Ovary (tissue), 7 donors: ENCODE measurements at regions not wholly inside any gene's neighbourhood (a gene's known extent, or its start where the extent isn't known, plus 50 kb on each side); places are given as distances from the start of the nearest gene placed in this dataset.

Source experiments
- DNase-seq, 5 donors: peaks; one replicate each; pipeline ENCODE4 v3.0.0-alpha.2; 2019 to 2020
- H3K27ac ChIP-seq, 2 donors: fragments of 200-600 bp; one replicate each; pipeline versions ENCODE4 v1.5.1 to v1.8.0; 2019 to 2022
- H3K27me3 ChIP-seq: fragments of 200-600 bp; one replicate; pipeline ENCODE4 v1.8.0; 2022
- H3K36me3 ChIP-seq: fragments of 200-600 bp; sonication (generic); one replicate; pipeline ENCODE4 v1.5.1; 2019
- H3K4me1 ChIP-seq: one replicate; pipeline ENCODE4 v1.8.1; 2013; ENCODE audit warnings: mild to moderate bottlenecking, moderate library complexity; ENCODE audit not compliant: insufficient read depth
- H3K4me3 ChIP-seq: fragments of 200-600 bp; sonication (generic); one replicate; pipeline ENCODE4 v1.5.1; 2017
- H3K9me3 ChIP-seq, 2 donors: fragments of 200-600 bp in 1 of 2; sonication (generic) in 1 of 2; one replicate each; pipeline versions ENCODE4 v1.5.1 to v1.8.1; 2013 to 2019; ENCODE audit warnings: mild to moderate bottlenecking in 1 of 2, moderate library complexity in 1 of 2
- CTCF ChIP-seq, 3 donors: fragments of 450-650 bp in 2 of 3; fragments of 200-600 bp in 1 of 3; IDR thresholded peaks; one replicate each; pipeline versions ENCODE4 v1.5.1 to v1.8.0; 2016 to 2022; ENCODE audit warnings: antibody characterized with exemption in 3 of 3, mild to moderate bottlenecking in 1 of 3
- EP300 ChIP-seq: sonication (generic); formaldehyde crosslinking; IDR thresholded peaks from one replicate; pipeline ENCODE4 v1.6.1; 2017; ENCODE audit warnings: antibody characterized with exemption
- POLR2A ChIP-seq: fragments of 450-650 bp; IDR thresholded peaks from one replicate; pipeline ENCODE4 v1.6.1; 2017; ENCODE audit warnings: antibody characterized with exemption, mild to moderate bottlenecking, moderate library complexity
- WGBS, 3 donors: extraction: QIAGEN DNeasy Blood & Tissue Kit in 1 of 3; methylation state at CpG; one replicate each; pipeline versions ENCODE4 v1.1.5 to v1.1.7; 2013 to 2017; 5-methylcytosine and 5-hydroxymethylcytosine counted together
- intact Hi-C, 4 donors: fragments of 100-400 bp; cut with DNase I; formaldehyde crosslinking; loops; one replicate each; pipeline versions ENCODE4 v1.11.0 to v1.15.1; 2022 to 2023
- donor health status: DM: no; HTN: no; CAD: no; lungs with moderate emphysema.
- donor health status: DM: no; HTN: no; CAD: no.
- donor health status: Bipolar disorder and iron deficiency.
- donor health status: DM: no; HTN: no; CAD: no.
- donor health status: DM: yes; HTN: yes; CAD: no.

GRCh38 chr7:46568420-46569132, 647.5 kb upstream of the IGFBP3 start:
- intact Hi-C loops: no loop called here
- DNase-seq: no peak
- 73 to 77% (median 76%) methylated on average over 11 of the region's 11 CpGs for WGBS, 3 donors

GRCh38 chr7:46567858-46568257, 646.8 kb upstream of the IGFBP3 start:
- Histone ChIP-seq H3K36me3 (no peaks in the 10 kb centered on the region), H3K27ac (no peak overlapping the region), H3K4me1 (no peaks in the 10 kb centered on the region), H3K4me3 (no peak overlapping the region), H3K27me3 (no peaks in the 10 kb centered on the region), H3K9me3 (no peaks in the 10 kb centered on the region)
- TF ChIP-seq POLR2A: no peak
- no peak for TF ChIP-seq EP300
- TF ChIP-seq CTCF (IDR thresholded peaks at IDR 0.05): no peak
- 78 to 83% (median 79%) methylated on average over 6 of the region's 6 CpGs for WGBS, 3 donors
- DNase-seq: no peak
- intact Hi-C loops: no loop called here

More at GRCh38 chr7:46568420-46569132, 647.5 kb upstream of the IGFBP3 start:
- no peak overlapping the region for H3K27ac ChIP-seq
- H3K4me3 ChIP-seq: no peak overlapping the region
- TF ChIP-seq EP300 (no peak), CTCF (IDR thresholded peaks at IDR 0.05) (no peak), POLR2A (no peak)
- H3K27me3 ChIP-seq: no peaks in the 10 kb centered on the region
- H3K4me1 ChIP-seq: no peaks in the 10 kb centered on the region
- H3K36me3 ChIP-seq: no peaks in the 10 kb centered on the region
- no peaks in the 10 kb centered on the region for H3K9me3 ChIP-seq

- intact Hi-C loops: no loop called here
- Histone ChIP-seq H3K9me3 (no peaks in the 10 kb centered on the region), H3K27ac (no peak overlapping the region), H3K4me3 (no peak overlapping the region), H3K4me1 (no peaks in the 10 kb centered on the region), H3K27me3 (no peaks in the 10 kb centered on the region), H3K36me3 (no peaks in the 10 kb centered on the region)
- WGBS, 3 donors: 87 to 89% (median 88%) methylated on average over 4 of the region's 4 CpGs
- no peak for DNase-seq
- TF ChIP-seq EP300 (no peak), POLR2A (no peak), CTCF (IDR thresholded peaks at IDR 0.05) (no peak)
These were observed 645.2 kb upstream of the IGFBP3 start for GRCh38 chr7:46566097-46566774.

GRCh38 chr7:46565253-46566096, 644.4 kb upstream of the IGFBP3 start:
- no peak overlapping the region for H3K27ac ChIP-seq
- intact Hi-C loops: no loop called here
- H3K36me3 ChIP-seq: no peaks in the 10 kb centered on the region
- 91 to 92% (median 91%) methylated on average over 5 of the region's 5 CpGs for WGBS, 3 donors
- H3K4me1 ChIP-seq: no peaks in the 10 kb centered on the region
- no peaks in the 10 kb centered on the region for H3K27me3 ChIP-seq
- H3K9me3 ChIP-seq: no peaks in the 10 kb centered on the region
- TF ChIP-seq EP300 (no peak), CTCF (IDR thresholded peaks at IDR 0.05) (no peak), POLR2A (no peak)
- no peak for DNase-seq
- H3K4me3 ChIP-seq: no peak overlapping the region
